LNCaP clone FGC (cell line): ENCODE measurements at regions not wholly inside any gene's neighbourhood (a gene's known extent, or its start where the extent isn't known, plus 50 kb on each side); places are given as distances from the start of the nearest gene placed in this dataset.

Experiments
- DNase-seq: peaks from one replicate; pipeline ENCODE4 v3.0.0-alpha.2; 2011; ENCODE audit warnings: low read depth
- H3K4me3 ChIP-seq: 2 replicates; pipeline ENCODE4 v1.5.1; 2011; ENCODE audit warnings: mild to moderate bottlenecking, low read depth, low read length, control low read depth
- TF ChIP-seq, protein P1 (sequence below): IDR thresholded peaks from 2 replicates; pipeline ENCODE4 v1.5.1; 2012; ENCODE audit warnings: mild to moderate bottlenecking; ENCODE audit not compliant: control insufficient read depth, insufficient read depth; ENCODE audit errors: extremely low read depth

DNA sequence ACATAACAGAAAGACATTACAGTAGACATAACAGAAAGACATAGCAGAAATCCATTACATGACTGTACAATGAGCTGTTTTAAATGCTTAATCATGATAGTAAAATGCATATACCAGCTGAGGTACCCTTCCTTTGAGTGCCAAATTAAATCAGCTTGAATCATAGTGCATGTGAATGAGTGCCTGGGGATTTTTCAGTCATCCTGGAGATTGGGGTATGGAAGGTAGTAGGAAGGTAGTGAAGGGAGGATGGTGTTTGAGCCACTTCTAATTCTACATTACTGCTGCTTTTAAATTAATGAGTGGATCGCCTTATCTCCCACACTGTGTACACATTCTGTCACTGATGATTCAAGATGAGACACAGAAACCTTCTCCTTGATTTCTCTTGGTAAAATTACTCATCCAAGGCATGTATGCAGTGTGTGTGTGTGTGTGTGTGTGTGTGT, 534.2 kb downstream of the LRFN5 start:
- no peak for DNase-seq
- H3K4me3 ChIP-seq: no peak overlapping the region
- TF ChIP-seq, protein P1, sequence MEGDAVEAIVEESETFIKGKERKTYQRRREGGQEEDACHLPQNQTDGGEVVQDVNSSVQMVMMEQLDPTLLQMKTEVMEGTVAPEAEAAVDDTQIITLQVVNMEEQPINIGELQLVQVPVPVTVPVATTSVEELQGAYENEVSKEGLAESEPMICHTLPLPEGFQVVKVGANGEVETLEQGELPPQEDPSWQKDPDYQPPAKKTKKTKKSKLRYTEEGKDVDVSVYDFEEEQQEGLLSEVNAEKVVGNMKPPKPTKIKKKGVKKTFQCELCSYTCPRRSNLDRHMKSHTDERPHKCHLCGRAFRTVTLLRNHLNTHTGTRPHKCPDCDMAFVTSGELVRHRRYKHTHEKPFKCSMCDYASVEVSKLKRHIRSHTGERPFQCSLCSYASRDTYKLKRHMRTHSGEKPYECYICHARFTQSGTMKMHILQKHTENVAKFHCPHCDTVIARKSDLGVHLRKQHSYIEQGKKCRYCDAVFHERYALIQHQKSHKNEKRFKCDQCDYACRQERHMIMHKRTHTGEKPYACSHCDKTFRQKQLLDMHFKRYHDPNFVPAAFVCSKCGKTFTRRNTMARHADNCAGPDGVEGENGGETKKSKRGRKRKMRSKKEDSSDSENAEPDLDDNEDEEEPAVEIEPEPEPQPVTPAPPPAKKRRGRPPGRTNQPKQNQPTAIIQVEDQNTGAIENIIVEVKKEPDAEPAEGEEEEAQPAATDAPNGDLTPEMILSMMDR: no peak

DNA sequence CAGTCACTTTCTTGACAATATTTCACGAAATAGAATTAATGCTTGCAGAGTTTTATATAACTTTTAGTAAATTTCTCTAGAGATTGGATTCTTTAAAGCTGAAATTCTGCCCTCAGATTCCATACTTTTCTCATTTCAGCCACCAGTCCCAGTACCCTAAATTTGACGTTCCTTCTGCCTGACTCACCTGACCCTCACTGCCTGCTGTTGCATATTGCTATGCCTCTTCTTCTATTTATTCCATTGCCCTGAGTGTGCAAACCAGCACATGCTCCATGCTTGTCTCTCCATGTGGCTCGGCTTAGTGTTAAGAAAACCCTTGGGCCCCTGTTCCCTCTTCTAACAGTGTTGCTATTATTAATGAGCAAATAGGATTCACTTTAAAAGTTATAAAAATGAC, 533.3 kb downstream of the LRFN5 start:
- TF ChIP-seq, protein P1: no peak
- no peak for DNase-seq
- H3K4me3 ChIP-seq: no peak overlapping the region

GRCh38 chr14:42138406-42138805, 531.7 kb downstream of the LRFN5 start:
- DNase-seq: no peak
- H3K4me3 ChIP-seq: no peak overlapping the region
- TF ChIP-seq, protein P1: no peak

- DNase-seq: no peak
- H3K4me3 ChIP-seq: no peak overlapping the region
- TF ChIP-seq, protein P1: no peak
Observed at GRCh38 chr14:42130815-42131214, 524.1 kb downstream of the LRFN5 start.

DNA sequence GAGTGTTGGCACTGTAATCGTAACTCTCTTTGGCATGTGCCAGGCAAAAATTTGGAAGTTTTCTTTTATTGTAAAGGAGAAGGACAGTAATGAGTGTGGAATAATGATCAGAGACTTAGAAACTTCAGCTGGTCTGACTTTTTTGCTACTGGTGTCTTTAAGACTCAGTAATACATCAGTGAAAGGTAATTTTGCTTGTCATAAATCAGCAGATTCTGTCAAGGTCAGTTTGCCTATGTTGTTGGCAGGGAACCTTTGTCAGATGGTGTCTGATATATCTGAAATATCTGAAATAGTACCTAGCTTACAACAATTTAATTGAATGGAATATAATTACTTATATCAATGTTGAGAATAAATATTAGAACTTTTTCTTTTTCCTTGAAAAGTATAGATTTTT, 516.9 kb downstream of the LRFN5 start:
- TF ChIP-seq, protein P1: no peak
- DNase-seq: no peak
- H3K4me3 ChIP-seq: no peak overlapping the region

GRCh38 chr14:42113358-42114069, 506.8 kb downstream of the LRFN5 start:
- H3K4me3 ChIP-seq: no peak overlapping the region
- TF ChIP-seq, protein P1: no peak
- DNase-seq: no peak

GRCh38 chr14:42112108-42112507, 505.4 kb downstream of the LRFN5 start:
- no peak for DNase-seq
- TF ChIP-seq, protein P1: no peak
- H3K4me3 ChIP-seq: no peak overlapping the region
